Fibroblast of villous mesenchyme (primary cell): ENCODE measurements at regions not wholly inside any gene's neighbourhood (a gene's known extent, or its start where the extent isn't known, plus 50 kb on each side); places are given as distances from the start of the nearest gene placed in this dataset.

Experiments used
- DNase-seq: peaks from one replicate; pipeline ENCODE4 v3.0.0-alpha.2; 2010; ENCODE audit warnings: low read depth
- H3K4me3 ChIP-seq: 2 replicates; pipeline ENCODE4 v1.5.1; 2011; ENCODE audit warnings: low read depth, mild to moderate bottlenecking, low read length
- TF ChIP-seq, protein P1 (sequence below): IDR thresholded peaks from 2 replicates; pipeline ENCODE4 v1.5.1; 2012; ENCODE audit warnings: low read depth, mild to moderate bottlenecking, low read length; ENCODE audit not compliant: insufficient read depth

DNA sequence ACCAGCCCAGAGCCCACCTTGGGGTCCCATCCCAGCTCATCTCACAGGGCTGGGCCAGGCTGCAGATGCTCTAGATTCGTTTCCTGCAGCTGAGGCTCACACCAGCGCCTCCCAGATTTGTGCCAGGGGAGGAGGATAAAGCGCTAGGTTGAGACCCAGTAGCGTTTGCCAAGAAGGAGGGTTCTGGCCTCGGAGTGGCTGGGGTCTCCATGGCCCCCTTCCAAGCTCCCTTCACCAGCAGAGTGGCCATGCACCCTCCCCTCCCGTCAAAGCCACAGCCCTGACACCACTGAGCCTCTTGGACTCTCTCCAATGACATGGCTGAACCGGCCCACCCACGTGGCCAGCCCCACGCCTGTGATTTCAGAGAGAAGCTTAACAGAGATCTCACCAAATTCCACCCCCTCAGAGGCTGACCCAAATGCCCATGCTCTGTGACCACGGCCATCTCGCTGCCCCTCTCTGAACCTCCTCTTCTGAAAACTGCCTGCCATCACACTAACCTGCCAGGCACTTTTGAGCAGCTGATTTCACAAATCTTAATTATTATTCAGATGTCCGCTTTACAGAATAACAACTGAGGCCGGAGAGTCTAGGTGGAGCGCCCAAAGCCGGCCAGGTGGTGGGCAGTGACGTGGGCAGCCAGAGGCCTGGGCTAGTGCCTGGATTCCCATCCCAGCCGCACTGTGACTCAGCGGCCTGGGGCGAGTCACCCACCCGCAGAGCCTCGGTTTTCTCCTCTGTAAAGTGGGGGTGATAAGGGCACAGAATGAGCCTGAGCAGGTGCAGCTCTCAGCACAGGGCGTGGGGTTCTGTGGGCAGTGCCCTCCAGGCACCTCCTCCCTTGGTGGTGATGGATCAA lies 155.7 kb downstream of the C9orf50 start:
- peak; percentile 55 for DNase-seq
- TF ChIP-seq, protein P1, sequence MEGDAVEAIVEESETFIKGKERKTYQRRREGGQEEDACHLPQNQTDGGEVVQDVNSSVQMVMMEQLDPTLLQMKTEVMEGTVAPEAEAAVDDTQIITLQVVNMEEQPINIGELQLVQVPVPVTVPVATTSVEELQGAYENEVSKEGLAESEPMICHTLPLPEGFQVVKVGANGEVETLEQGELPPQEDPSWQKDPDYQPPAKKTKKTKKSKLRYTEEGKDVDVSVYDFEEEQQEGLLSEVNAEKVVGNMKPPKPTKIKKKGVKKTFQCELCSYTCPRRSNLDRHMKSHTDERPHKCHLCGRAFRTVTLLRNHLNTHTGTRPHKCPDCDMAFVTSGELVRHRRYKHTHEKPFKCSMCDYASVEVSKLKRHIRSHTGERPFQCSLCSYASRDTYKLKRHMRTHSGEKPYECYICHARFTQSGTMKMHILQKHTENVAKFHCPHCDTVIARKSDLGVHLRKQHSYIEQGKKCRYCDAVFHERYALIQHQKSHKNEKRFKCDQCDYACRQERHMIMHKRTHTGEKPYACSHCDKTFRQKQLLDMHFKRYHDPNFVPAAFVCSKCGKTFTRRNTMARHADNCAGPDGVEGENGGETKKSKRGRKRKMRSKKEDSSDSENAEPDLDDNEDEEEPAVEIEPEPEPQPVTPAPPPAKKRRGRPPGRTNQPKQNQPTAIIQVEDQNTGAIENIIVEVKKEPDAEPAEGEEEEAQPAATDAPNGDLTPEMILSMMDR = no peak

DNA sequence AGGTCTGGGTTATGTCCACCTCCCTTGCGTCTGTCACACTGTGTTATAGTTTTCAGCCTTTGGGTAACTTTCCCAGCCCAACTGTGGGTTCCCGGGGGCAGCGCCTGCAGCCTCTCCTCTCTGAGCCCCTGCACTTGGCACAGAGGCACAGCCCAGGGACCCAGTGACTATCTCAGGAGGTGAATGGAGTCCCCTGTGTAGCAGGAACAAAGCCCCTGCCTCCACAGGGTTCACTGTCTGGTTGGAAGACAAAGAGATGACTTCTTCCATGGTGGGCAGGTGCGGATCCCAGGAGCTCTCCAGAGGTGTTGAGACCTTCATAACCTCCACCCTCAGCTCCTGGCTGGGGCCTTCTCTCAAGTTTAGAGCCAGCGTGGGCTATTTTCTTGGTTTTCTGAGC lies 156.9 kb downstream of the C9orf50 start:
- no peak overlapping the region for H3K4me3 ChIP-seq
- no peak for DNase-seq
- TF ChIP-seq, protein P1 = no peak

More for the DNA sequence above, 155.7 kb downstream of the C9orf50 start:
- H3K4me3 ChIP-seq = no peak overlapping the region

DNA sequence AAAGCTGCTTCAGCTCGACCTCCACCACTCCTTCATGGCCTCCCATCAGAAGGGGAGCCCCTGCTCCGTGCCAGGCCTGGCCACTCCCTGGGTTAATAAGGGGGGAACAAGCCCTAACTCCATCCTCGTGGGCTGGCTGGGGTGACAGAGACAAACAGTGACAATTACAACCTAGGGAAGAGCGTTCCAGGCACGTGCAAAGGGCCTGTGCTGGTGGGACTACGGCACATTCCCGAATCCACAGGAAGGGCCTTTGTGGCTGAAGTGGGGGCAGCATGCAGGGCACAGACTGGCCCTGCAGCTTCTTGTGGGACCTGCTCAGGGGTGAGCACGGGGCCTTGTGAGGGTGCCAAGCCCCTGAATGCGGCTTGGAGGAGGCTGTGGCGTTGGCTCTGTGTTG lies 157.4 kb downstream of the C9orf50 start:
- DNase-seq = no peak
- TF ChIP-seq, protein P1 = no peak
- no peak overlapping the region for H3K4me3 ChIP-seq

DNA sequence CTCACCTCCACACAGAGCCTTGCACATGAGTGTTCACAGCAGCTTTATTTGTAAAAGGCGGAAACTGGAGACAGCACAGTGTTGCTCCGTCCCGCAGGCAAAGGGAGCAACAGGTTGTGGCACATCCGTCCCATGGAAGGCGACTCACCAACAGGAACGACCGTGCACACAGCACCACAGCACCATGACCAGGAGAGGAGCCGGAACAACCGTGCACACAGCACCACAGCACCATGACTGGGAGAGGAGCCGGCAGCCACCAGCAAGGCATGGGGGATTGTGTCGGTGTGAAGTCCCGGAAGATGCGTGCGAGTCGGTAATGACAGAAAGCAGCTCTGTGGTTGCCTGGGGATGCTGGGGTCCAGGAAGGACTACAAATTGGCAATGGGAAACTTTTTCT lies 158.5 kb downstream of the C9orf50 start:
- no peak overlapping the region for H3K4me3 ChIP-seq
- TF ChIP-seq, protein P1 = no peak
- DNase-seq = no peak

DNA sequence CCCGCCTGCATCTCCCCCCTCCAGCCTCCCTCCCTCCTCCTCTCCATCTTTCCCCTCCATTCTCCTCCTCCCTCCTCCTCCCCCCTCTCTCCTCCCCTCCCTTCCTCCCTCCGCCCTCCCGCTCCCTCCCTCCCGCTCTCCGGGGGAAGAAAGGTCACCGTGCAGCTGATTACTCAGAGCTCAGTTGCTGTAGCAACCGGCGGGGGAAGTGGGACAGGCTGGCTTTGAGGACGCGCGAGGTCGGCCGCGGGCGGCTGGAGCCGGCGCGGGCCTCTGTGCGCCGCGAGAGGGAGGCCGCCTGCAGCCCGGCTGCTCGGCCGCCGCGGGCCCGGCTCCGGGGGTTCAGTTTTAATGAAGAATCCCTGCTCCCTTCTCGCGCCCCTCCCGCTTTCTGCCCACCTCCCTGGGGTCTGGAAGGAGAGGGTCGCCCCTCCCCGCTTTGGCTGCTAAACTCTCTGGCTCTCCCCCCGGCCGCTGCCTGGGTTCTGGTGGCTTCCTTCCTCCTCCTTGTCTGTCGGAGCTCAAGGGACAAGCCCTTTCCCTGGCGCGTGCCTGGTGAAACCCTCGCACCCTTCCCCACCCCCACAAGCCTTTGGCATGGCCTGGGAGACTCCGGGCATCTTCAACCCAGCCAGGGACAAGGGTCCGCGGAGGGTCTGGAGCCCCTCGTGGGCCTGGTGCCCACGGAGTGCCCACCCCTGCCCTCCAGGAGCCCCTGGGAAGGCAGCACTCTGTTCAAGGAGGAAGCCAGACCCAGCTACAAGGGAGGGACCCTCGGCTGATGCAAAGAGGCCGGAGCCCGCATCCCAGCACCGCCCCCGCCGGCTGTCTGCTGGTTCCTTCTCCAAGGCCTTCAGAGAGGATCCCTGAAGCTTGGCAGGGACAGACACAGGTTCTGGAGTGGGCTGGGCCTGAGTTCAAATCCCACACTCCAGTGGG lies 160.3 kb downstream of the C9orf50 start:
- H3K4me3 ChIP-seq = peak overlapping the region; percentile 44
- peak; percentile 99 for DNase-seq
- TF ChIP-seq, protein P1 = peak; percentile 3

DNA sequence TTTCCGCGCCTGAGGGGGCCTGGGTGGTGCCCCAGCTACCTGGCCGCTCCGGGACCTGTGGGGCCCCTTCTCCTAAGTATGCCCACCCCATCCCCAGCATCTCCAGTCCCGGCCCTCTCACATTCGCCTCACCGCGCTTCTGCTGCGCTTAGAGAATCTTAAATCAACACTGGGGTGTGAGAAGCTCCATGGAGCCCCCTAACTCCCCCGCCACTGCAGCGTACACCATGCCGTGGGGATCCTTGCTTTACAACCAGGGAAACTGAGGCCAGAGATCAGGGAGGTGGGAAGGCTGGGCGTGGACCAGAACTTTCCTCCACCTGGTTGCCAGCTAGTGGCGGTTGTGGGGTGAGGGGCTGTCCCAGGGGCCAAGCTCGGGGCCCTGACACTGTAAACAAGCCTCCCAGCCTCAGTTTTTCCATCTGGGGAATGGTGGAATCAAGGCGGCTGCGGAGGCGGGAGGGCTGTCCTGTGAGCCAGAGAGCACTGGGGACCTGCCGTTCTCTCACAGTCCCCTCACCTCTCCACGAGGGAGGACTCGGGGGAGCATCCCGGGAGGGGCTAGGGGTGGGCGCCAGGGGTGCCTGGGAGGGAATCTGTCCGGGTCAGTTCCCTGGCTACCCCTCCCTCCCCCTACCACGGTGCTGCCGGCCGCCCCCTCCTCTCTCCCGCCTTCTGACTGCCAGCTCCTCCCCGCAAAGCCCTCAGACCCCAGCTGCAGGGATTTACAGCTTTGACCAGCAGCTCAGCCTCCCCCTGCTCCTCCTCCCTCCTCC lies 161.2 kb downstream of the C9orf50 start:
- no peak overlapping the region for H3K4me3 ChIP-seq
- DNase-seq = no peak
- TF ChIP-seq, protein P1 = no peak
